Fibroblast of pulmonary artery (primary cell): ENCODE measurements at regions not wholly inside any gene's neighbourhood (a gene's known extent, or its start where the extent isn't known, plus 50 kb on each side); places are given as distances from the start of the nearest gene placed in this dataset.
A peak's percentile ranks its signal among the peaks of the same experiment; 100 is the strongest.

ENCODE experiments used
- DNase-seq: peaks from one replicate; pipeline ENCODE4 v3.0.0-alpha.2; 2010; ENCODE audit warnings: low read depth
- H3K4me3 ChIP-seq: replicated peaks from 2 replicates; pipeline ENCODE4 v1.5.1; 2011; ENCODE audit warnings: low read depth, mild to moderate bottlenecking, control low read depth, low read length, moderate library complexity
- CTCF ChIP-seq: IDR thresholded peaks from 2 replicates; pipeline ENCODE4 v1.5.1; 2011; ENCODE audit warnings: mild to moderate bottlenecking, control low read depth, low read length, inconsistent platforms; ENCODE audit errors: missing control alignments

GRCh38 chr5:136776022-136776927 lies 410.9 kb upstream of the TRPC7 start:
- no peak for TF ChIP-seq CTCF

GRCh38 chr5:136772491-136772890 lies 407.1 kb upstream of the TRPC7 start:
- H3K4me3 ChIP-seq: no peak overlapping the region
- no peak for DNase-seq
- TF ChIP-seq CTCF: no peak

More at GRCh38 chr5:136776022-136776927, 410.9 kb upstream of the TRPC7 start:
- peak; percentile 6 for DNase-seq
- no peak overlapping the region for H3K4me3 ChIP-seq

- peak; percentile 94 for TF ChIP-seq CTCF
- peak; percentile 79 for DNase-seq
- H3K4me3 ChIP-seq: no peak overlapping the region
Observed at GRCh38 chr5:136769900-136770684, 404.7 kb upstream of the TRPC7 start.

- DNase-seq: no peak
- no peak for TF ChIP-seq CTCF
- no peak overlapping the region for H3K4me3 ChIP-seq
Observed at GRCh38 chr5:136769093-136769492, 403.7 kb upstream of the TRPC7 start.

GRCh38 chr5:136768457-136768856 lies 403.1 kb upstream of the TRPC7 start:
- H3K4me3 ChIP-seq: no peak overlapping the region
- no peak for DNase-seq

GRCh38 chr5:136766456-136766855 lies 401.1 kb upstream of the TRPC7 start:
- TF ChIP-seq CTCF: no peak
- no peak overlapping the region for H3K4me3 ChIP-seq
- no peak for DNase-seq

More at GRCh38 chr5:136768457-136768856, 403.1 kb upstream of the TRPC7 start:
- TF ChIP-seq CTCF: no peak
